GM20000 (cell line): ENCODE measurements at regions not wholly inside any gene's neighbourhood (a gene's known extent, or its start where the extent isn't known, plus 50 kb on each side); places are given as distances from the start of the nearest gene placed in this dataset.

Experiments
- DNase-seq: peaks from one replicate; pipeline ENCODE4 v3.0.0; 2012; ENCODE audit warnings: low spot score
- CTCF ChIP-seq: IDR thresholded peaks from 2 replicates; pipeline ENCODE4 v1.5.1; 2012; ENCODE audit warnings: mild to moderate bottlenecking, control low read depth; ENCODE audit errors: extremely low read depth, missing control alignments

GRCh38 chr16:85290626-85291301 is 178.5 kb upstream of the CIBAR2 start:
- no peak for TF ChIP-seq CTCF
- DNase-seq = no peak

DNA sequence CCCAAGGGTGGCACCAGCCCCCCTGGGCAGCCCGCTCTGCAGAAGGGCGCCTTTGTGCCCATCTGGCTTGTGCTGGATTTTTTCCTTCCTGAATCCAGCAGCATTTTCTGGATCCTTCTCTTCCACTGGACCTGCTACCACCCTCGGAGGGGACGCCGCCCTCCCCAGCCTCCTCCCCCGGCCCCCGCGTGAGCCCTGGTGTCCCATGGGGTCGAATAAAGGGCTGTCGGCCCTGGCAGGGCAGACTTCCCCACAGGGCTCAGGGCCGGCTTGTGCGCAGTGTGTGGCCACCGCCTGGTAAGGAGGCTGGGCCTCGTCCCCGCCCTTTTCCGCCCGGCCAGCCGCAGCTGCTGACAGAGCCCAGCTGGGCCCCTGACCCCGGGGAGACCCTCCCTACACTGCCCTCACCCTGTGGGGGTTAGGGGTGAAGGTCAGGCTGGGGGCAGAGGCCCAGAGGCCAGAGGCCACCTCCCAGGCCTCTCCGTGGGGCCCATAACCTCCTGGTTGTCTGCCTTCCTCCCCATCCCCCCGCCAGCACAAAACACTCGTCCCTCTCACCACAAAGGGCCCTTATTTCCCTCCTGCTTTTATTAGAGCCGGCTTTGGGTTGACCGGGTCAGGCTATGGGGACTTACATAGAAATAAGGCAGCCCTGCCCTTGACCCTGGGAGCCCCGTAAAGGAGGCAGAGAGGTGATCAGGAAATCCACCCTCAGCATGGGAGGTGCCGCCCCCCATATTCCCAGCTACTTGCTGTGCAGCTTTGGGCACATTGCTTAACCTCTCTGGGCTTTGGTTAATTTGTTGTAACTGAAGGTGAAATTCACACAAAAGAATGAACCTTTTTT is 179.3 kb upstream of the CIBAR2 start:
- DNase-seq = no peak
- TF ChIP-seq CTCF = no peak

DNA sequence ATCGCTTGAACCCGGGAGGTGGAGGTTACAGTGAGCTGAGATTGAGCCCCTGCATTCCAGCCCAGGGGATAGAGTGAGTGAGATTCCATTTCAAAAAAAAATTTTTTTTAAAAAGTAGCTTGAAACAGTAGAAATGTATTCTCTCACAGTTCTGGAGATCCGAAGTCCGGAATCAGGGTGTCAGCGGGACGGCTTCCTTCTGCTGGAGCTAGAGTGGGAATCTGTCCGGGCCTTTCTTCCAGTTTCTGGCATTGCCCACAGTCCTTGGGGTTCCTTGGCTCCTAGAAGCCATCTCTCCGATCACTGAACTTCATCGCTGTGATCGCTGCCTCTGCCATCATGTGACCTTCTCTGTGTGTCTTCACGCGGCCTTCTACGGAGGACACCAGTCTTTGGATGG is 181.2 kb upstream of the CIBAR2 start:
- TF ChIP-seq CTCF = no peak
- no peak for DNase-seq

- no peak for TF ChIP-seq CTCF
- no peak for DNase-seq
Measured at GRCh38 chr16:85293904-85294642, 181.8 kb upstream of the CIBAR2 start.

GRCh38 chr16:85294810-85295508 is 182.7 kb upstream of the CIBAR2 start:
- no peak for DNase-seq
- no peak for TF ChIP-seq CTCF

- peak; percentile 76 for TF ChIP-seq CTCF
- DNase-seq = peak; percentile 77
Measured at GRCh38 chr16:85296859-85297660, 184.8 kb upstream of the CIBAR2 start.
